22Rv1 (cell line): ENCODE measurements at regions not wholly inside any gene's neighbourhood (a gene's known extent, or its start where the extent isn't known, plus 50 kb on each side); places are given as distances from the start of the nearest gene placed in this dataset.

ENCODE experiments used
- CTCF ChIP-seq: fragments of 450-650 bp; IDR thresholded peaks from 2 replicates; pipeline ENCODE4 v1.5.1; 2017; ENCODE audit warnings: mild to moderate bottlenecking
- ZFX ChIP-seq: fragments of 450-650 bp; IDR thresholded peaks from 2 replicates; pipeline ENCODE4 v1.6.1; 2017; ENCODE audit warnings: antibody characterized with exemption, borderline replicate concordance

- TF ChIP-seq CTCF = no peak
- TF ChIP-seq ZFX = no peak
Observed at GRCh38 chr6:74657931-74658330, 547.9 kb downstream of the COL12A1 start.
